ENCODE measurements at regions not wholly inside any gene's neighbourhood (a gene's known extent, or its start where the extent isn't known, plus 50 kb on each side); places are given as distances from the start of the nearest gene placed in this dataset.
"Not testable (repeated sequence)": the region's sequence is repeated elsewhere in the genome, so short reads cannot be mapped to it uniquely, and the experiment has no call there.

GRCh38 chr17:31677681-31678080 lies 181.4 kb downstream of the COPRS start:
- DNase-seq (ENCODE audit: low read depth), result peak; percentile 31

DNA sequence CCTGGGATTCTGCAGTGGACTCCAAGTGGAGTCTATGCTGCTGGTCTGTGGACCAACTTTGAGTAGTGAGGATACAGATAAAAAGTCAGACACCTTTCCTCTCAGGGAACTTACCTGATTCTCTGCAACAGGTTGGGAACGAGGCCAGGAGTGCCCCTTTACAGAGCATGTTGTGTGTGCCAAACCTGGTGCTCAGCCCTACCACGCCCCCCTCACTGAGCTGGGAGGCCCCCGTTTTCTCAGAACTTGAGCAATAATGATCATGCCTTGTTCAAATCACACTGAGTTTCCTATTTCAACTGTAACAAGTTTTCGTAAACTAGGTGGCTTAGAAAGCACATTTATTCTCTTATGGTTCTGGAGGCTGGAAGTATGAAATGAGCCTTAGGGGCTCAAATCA lies 182.0 kb downstream of the COPRS start:
- DNase-seq (ENCODE audit: low read depth), result no peak

- not testable (repeated sequence) for DNase-seq (ENCODE audit: low read depth)
These were observed 183.7 kb downstream of the COPRS start for GRCh38 chr17:31675392-31675791.

DNA sequence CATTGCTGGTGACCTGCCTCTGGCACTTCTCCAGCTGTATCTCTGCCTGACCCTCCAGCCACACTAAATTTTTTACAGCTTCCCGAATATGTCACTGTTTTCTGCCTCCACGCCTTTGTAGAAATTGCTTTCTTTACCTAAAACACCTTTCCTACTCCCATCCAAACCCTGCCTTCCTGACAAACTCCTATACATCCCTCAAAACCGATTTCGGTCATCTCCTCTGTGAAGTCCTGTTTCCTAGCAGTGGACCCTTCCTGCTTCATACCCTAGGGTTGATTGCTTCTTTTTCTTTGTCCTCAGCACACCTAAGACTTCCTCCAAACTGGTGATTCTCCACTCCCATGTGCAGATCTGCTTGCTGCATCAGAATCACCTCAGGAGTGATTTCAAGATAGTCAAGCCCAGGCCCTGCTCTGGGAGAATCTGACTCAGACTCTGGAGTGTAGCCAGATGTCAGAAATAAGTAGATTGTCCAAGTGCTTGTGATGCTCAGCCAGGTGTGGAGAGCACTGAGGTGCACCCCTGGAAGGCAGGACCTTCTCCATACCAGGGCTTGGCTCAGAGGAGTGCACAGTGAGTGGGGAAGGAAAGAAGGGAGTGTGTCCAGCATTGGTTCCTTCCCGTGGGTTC lies 184.2 kb downstream of the COPRS start:
- peak; percentile 68 for DNase-seq (ENCODE audit: low read depth)

- peak; percentile 78 for DNase-seq (ENCODE audit: low read depth)
These were observed 184.7 kb downstream of the COPRS start for GRCh38 chr17:31674305-31674704.

DNA sequence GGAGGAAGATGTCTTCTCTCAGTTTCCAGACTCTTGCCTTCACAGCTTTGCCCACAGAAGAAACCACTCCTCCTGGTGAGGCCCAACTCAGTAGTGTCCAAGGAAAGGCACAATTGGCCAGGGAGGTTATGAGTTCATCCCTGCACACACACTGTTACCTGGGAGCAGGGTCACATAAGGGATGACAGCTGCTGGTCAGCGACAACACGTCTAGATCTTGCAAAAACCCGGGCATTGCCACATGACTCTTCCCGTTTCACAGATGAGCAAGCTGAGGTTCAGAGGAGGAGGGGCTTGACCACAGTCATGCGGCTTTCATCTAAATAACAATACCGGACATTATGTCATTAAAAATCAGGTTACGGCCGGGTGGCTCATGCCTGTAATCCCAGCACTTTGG lies 186.0 kb downstream of the COPRS start:
- DNase-seq (ENCODE audit: low read depth), result no peak

GRCh38 chr17:31672161-31672819 lies 186.8 kb downstream of the COPRS start:
- no peak for DNase-seq (ENCODE audit: low read depth)

- DNase-seq (ENCODE audit: low read depth), result no peak
These were observed 195.5 kb downstream of the COPRS start for GRCh38 chr17:31663576-31663975.

- DNase-seq (ENCODE audit: low read depth), result no peak
These were observed 198.4 kb downstream of the COPRS start for GRCh38 chr17:31660684-31661083.

DNA sequence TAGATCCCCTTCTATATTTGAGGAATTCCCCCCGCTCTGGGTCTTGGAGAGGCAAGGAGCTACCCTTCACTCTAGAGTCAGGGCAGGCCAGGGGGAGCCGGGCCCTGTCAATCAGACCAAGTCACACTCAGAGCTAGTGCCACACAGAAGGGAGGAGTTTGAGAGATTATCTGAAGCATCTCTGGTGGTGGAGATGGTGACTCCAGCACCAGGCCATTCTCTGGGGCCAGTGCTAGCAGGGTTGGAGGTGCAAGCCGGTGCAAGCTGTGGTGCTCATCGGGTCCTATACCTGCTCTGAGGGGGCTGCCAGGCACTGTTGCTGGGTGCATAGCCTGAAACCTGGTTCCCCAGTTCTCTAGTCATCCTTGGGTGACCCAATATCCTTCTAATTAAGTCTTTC lies 201.2 kb downstream of the COPRS start:
- DNase-seq (ENCODE audit: low read depth), result no peak

DNA sequence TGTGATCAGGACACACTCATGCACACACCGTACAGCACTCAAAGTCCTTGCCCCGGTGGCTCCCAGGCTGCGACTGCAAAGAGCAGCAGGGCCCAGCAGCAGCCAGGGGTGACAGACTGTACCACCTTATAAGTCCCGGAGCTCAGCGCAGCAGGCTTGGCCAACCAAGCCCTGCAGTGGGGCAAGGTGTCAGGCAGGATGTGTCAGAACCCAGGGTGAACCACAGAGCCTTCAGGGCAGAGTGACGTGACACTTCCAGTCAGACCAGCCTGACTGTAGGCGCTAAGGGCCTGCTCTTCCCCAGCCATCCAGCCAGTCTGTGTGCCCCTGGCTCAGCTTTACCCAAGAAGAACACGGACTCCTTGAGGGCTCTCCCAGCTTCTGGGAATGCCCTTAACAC lies 204.1 kb downstream of the COPRS start:
- DNase-seq (ENCODE audit: low read depth), result peak; percentile 84

- DNase-seq (ENCODE audit: low read depth), result no peak
These were observed 205.4 kb downstream of the COPRS start for GRCh38 chr17:31653691-31654090.

DNA sequence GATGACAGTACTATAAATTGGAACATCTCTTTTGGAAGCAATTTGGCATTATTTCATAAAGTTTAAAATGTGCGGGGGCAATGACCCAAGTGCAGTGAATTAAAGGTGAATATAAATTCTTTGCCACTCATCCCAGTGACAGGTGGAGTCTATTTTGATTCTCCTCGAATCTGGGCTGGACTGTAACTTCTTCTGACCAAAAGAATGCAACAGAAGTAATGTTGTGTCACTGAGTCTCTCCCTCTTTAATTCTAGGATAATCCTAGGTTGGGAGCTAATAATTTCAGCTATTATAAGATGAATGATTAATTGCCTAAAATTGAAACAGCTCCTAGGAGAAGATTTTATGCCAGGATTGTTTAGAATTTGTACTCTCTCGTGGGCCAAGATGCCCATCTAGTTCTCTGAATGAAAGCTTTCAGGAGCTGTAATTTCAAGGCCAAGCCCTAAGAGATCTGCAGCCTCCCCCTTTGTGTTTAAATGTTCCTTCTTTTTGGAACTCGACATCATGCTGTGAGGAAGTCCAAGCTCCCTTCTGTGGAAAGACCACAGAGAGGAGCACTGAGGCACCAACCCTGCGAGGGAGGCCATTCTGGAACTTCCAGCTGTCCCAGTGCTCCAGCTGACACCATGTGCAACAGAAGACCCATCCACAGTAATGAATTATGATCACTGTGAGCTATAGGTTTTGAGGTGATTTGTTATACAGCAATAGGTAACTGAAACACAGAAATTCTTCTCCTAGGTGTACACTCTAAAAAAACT lies 208.1 kb downstream of the COPRS start:
- no peak for DNase-seq (ENCODE audit: low read depth)

DNA sequence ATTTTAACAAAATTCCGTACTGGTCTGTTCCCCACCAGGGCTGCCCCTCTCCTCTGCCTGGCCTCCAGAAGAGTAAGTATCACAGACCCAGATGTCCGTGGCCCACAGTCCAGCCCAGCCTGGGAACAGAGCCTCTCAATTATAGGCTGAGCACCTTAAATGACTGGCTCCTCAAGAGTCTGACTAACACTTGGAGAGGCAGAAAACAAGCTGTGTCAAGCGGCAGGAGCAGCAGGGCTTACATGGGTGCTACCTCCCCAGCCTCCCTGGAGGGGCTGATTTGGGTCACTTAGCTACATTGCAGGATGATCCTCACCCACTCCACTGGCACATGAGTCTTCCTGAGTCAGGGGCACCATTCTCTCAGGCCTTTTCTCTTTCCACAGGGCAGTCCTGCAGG lies 209.7 kb downstream of the COPRS start:
- no peak for DNase-seq (ENCODE audit: low read depth)

DNA sequence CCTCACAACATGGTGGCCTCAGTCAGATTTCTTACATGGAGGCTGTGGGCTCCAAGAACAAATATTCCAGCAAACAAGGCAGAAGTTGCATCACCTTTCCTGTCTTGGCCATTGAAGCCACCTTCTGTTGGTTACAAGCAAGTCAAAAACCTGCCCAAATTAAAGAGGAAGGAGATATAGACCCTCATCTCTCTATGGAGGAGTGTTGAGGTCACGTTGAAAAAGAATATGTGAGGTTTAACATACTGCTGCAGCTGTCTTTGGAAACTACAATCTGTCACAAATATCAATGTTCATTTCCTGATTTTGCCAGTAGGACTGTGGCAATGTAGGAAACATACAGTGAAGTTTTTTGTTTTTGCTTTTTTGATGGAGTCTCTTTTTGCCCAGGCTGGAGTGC lies 211.4 kb downstream of the COPRS start:
- no peak for DNase-seq (ENCODE audit: low read depth)

GRCh38 chr17:31646642-31647041 lies 212.4 kb downstream of the COPRS start:
- DNase-seq (ENCODE audit: low read depth), result no peak

GRCh38 chr17:31645351-31645750 lies 213.7 kb downstream of the COPRS start:
- no peak for DNase-seq (ENCODE audit: low read depth)

DNA sequence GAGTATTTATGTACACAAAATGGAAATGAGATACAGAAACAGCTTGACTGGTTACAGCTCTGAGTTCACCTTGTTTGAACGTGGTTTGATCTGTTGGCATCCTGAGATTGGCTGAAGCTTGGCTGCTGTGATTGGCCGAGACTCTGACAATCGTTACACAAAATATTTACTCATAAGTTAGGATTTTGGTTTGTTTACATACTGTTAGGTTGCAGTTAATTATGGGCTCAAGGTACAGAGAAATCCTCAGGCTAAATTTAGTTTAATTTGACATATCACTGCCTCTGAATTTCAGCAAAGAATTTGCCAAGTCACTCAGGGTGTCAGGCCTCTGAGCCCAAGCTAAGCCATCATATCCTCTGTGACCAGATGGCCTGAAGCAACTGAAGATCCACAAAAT lies 227.3 kb downstream of the COPRS start:
- peak; percentile 78 for DNase-seq (ENCODE audit: low read depth)

GRCh38 chr17:31630866-31631265 lies 228.2 kb downstream of the COPRS start:
- DNase-seq (ENCODE audit: low read depth), result not testable (repeated sequence)

DNA sequence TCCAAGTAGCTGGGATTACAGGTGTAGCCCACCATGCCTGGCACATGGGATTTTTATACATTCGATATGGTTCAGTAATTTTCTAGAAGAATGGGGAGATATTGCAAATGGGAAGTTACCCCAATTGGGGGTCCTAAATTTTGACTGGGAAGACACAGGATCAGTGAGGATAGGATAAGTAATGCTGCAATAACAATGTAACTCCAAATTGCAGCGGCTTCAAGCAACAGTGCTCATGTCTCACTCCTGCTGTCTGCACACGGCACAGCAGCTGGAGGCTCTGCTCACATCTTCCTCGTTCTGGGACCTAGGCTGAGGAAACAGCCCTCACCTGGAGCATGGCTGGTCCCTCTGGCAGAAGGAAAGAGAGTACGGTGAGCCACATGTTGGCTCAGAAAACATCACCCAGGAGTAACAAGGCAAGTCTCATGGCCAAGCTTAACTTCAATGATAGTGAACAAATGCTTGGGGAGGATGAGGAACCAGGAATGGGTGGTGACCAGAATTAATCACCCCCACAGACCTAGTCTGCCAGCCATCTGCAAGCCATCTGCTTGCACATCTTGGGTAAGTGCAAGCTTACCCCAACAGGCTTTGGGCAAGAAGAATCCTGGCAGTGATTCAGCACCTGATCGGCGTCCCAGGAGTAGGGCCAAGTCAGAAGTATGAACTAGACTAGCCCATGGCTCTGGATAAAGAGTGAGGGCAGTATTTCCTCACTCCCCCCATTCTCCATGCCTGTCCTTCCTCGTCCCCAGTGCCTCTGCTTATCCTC lies 229.2 kb downstream of the COPRS start:
- DNase-seq (ENCODE audit: low read depth), result peak; percentile 71

DNA sequence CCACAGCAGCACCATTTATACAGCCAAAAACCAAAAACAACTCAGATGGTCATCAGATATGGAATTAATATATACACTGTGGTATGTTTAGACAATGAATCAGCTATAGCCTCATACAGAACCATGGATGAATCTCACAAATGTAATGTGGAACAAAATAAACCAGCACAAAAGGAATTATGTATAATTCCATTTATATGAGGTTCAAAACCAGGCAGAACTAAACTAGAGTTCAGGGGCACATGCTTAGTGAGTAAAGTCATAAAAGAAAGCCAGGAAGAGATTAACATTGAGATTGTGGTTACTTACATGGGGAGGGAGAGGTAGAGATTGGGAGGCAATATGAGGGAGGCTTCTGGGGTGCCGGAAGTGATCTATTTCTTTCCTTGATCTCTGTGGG lies 231.1 kb downstream of the COPRS start:
- peak; percentile 93 for DNase-seq (ENCODE audit: low read depth)

DNA sequence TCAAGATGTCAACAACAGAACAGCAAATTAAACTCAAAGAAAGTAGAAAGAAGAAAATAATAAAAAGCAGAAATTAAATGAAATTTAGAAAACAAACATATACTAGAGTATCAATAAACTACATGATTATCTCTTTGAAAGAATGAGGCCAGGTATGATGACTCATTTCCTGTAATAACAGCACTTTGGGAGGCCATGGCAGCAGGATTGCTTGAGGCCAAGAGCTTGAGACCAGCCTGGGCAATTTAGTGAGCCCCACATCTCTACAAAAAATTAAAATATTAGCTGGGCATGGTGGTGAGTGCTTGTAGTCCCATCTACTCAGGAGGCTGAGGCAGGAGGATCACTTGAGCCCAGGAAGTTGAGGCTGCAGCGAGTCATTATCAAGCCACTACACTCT lies 232.5 kb downstream of the RAB11FIP4 start:
- no peak for DNase-seq (ENCODE audit: low read depth)

GRCh38 chr17:31622500-31622899 lies 231.0 kb downstream of the RAB11FIP4 start:
- DNase-seq (ENCODE audit: low read depth), result no peak
